ENCODE measurements at regions not wholly inside any gene's neighbourhood (a gene's known extent, or its start where the extent isn't known, plus 50 kb on each side); places are given as distances from the start of the nearest gene placed in this dataset.

GRCh38 chr2:196535742-196536141 is 103.8 kb upstream of the CCDC150 start:
- H3K4me3 ChIP-seq (replicated peaks; ENCODE audit: low read depth, low read length), result no peak overlapping the region
- no peak for DNase-seq (ENCODE audit: extremely low read depth, low read depth)
- no peak for TF ChIP-seq CTCF (IDR thresholded peaks at IDR 0.05; ENCODE audit: low read depth, low read length, missing control alignments)

GRCh38 chr2:196537311-196537710 is 102.2 kb upstream of the CCDC150 start:
- no peak overlapping the region for H3K4me3 ChIP-seq (replicated peaks; ENCODE audit: low read depth, low read length)
- TF ChIP-seq CTCF (IDR thresholded peaks at IDR 0.05; ENCODE audit: low read depth, low read length, missing control alignments), result no peak
- no peak for DNase-seq (ENCODE audit: extremely low read depth, low read depth)

GRCh38 chr2:196538189-196538588 is 101.3 kb upstream of the CCDC150 start:
- no peak overlapping the region for H3K4me3 ChIP-seq (replicated peaks; ENCODE audit: low read depth, low read length)
- no peak for TF ChIP-seq CTCF (IDR thresholded peaks at IDR 0.05; ENCODE audit: low read depth, low read length, missing control alignments)
- no peak for DNase-seq (ENCODE audit: extremely low read depth, low read depth)

- TF ChIP-seq CTCF (IDR thresholded peaks at IDR 0.05; ENCODE audit: low read depth, low read length, missing control alignments), result no peak
- H3K4me3 ChIP-seq (replicated peaks; ENCODE audit: low read depth, low read length), result no peak overlapping the region
- no peak for DNase-seq (ENCODE audit: extremely low read depth, low read depth)
These were observed 100.9 kb upstream of the CCDC150 start for GRCh38 chr2:196538646-196539045.

- H3K4me3 ChIP-seq (replicated peaks; ENCODE audit: low read depth, low read length), result no peak overlapping the region
- no peak for DNase-seq (ENCODE audit: extremely low read depth, low read depth)
- no peak for TF ChIP-seq CTCF (IDR thresholded peaks at IDR 0.05; ENCODE audit: low read depth, low read length, missing control alignments)
These were observed 94.5 kb upstream of the CCDC150 start for GRCh38 chr2:196544906-196545433.

- no peak for DNase-seq (ENCODE audit: extremely low read depth, low read depth)
- TF ChIP-seq CTCF (IDR thresholded peaks at IDR 0.05; ENCODE audit: low read depth, low read length, missing control alignments), result no peak
- H3K4me3 ChIP-seq (replicated peaks; ENCODE audit: low read depth, low read length), result no peak overlapping the region
These were observed 93.2 kb upstream of the CCDC150 start for GRCh38 chr2:196546151-196546919.

Measured in HFF-Myc (cell line).